ENCODE measurements at regions not wholly inside any gene's neighbourhood (a gene's known extent, or its start where the extent isn't known, plus 50 kb on each side); places are given as distances from the start of the nearest gene placed in this dataset.
A peak's percentile ranks its signal among the peaks of the same experiment; 100 is the strongest.

GRCh38 chr3:66756468-66757036 is 241.6 kb upstream of the KBTBD8 start:
- ATAC-seq (ENCODE audit: low FRiP score in 2 of 2) (no peak), DNase-seq (no peak)
- TF ChIP-seq, protein P1, sequence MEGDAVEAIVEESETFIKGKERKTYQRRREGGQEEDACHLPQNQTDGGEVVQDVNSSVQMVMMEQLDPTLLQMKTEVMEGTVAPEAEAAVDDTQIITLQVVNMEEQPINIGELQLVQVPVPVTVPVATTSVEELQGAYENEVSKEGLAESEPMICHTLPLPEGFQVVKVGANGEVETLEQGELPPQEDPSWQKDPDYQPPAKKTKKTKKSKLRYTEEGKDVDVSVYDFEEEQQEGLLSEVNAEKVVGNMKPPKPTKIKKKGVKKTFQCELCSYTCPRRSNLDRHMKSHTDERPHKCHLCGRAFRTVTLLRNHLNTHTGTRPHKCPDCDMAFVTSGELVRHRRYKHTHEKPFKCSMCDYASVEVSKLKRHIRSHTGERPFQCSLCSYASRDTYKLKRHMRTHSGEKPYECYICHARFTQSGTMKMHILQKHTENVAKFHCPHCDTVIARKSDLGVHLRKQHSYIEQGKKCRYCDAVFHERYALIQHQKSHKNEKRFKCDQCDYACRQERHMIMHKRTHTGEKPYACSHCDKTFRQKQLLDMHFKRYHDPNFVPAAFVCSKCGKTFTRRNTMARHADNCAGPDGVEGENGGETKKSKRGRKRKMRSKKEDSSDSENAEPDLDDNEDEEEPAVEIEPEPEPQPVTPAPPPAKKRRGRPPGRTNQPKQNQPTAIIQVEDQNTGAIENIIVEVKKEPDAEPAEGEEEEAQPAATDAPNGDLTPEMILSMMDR (IDR thresholded peaks at IDR 0.05) = no peak
- no peak for TF ChIP-seq EP300 (IDR thresholded peaks at IDR 0.05)
- no peak for TF ChIP-seq POLR2A (IDR thresholded peaks at IDR 0.05)
- TF ChIP-seq POLR2AphosphoS5 (IDR thresholded peaks at IDR 0.05) = no peak
- Histone ChIP-seq H3K9me3 (no peaks in the 10 kb centered on the region), H3K27ac (no peak overlapping the region), H3K4me1 (no peaks in the 10 kb centered on the region), H3K36me3 (no peaks in the 10 kb centered on the region), H3K27me3 (no peaks in the 10 kb centered on the region), H3K4me3 (no peak overlapping the region)
- WGBS, 2 donors = 84 to 86% methylated on average over 8 of the region's 8 CpGs

DNA sequence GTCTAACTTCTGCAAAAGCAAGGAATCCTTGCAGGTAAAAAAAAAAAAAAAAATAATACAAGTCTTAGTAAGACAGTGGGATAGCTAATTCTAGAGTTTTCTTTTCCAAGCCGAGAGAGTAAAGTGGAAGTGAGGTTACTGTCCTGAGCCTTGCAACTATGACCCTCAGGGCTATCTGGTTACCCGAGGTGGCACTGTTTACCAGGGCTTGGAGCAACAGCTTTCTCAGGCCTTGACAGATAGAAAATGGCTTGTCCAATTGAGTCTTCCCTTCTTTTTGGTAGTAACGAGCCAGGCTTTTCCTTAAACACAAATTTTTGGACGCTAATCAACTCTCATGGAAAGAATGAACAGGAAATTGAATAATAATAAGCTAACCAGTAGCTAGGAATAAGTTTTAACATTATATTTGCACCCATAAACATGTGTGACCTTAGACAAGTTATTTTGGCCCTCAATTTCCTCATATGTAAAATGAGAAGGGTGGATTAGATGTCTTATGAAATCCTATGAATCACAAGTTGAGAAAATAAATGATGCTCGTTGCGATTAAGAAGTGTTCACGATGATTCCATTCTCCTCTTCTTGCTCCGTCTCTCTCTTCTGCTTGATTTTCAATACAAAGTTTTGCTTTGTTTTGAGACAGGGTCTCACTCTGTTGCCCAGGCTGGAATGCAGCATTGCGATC is 236.9 kb upstream of the KBTBD8 start:
- DNase-seq (no peak), ATAC-seq (ENCODE audit: low FRiP score in 2 of 2) (no peak)
- WGBS, 2 donors = 78 to 79% methylated on average over 9 of the region's 9 CpGs
- H3K27ac ChIP-seq = no peak overlapping the region
- TF ChIP-seq EP300 (IDR thresholded peaks at IDR 0.05) (no peak), POLR2AphosphoS5 (IDR thresholded peaks at IDR 0.05) (no peak), POLR2A (IDR thresholded peaks at IDR 0.05) (no peak)
- TF ChIP-seq, protein P1 (IDR thresholded peaks at IDR 0.05) = no peak
- H3K27me3 ChIP-seq = no peaks in the 10 kb centered on the region
- H3K36me3 ChIP-seq = no peaks in the 10 kb centered on the region
- peaks cover 0 to 14% (median 3%) of the 10 kb centered on the region in 4 donors for H3K4me1 ChIP-seq
- no peak overlapping the region for H3K4me3 ChIP-seq
- no peaks in the 10 kb centered on the region for H3K9me3 ChIP-seq

GRCh38 chr3:66762916-66763693 is 235.0 kb upstream of the KBTBD8 start:
- H3K27ac ChIP-seq = no peak overlapping the region
- peak in 1 of 2 donors; percentile 30 for DNase-seq
- H3K4me1 ChIP-seq = peaks cover 0 to 14% (median 3%) of the 10 kb centered on the region in 4 donors
- WGBS, 2 donors = 50 to 63% methylated on average over 6 of the region's 6 CpGs
- TF ChIP-seq EP300 (IDR thresholded peaks at IDR 0.05) (no peak), POLR2A (IDR thresholded peaks at IDR 0.05) (no peak), POLR2AphosphoS5 (IDR thresholded peaks at IDR 0.05) (no peak)
- no peaks in the 10 kb centered on the region for H3K9me3 ChIP-seq
- no peaks in the 10 kb centered on the region for H3K36me3 ChIP-seq
- H3K4me3 ChIP-seq = no peak overlapping the region
- no peaks in the 10 kb centered on the region for H3K27me3 ChIP-seq
- ATAC-seq (ENCODE audit: low FRiP score in 2 of 2) = peak; percentile 12 to 40

GRCh38 chr3:66778107-66778506 is 220.0 kb upstream of the KBTBD8 start:
- DNase-seq (no peak), ATAC-seq (ENCODE audit: low FRiP score in 2 of 2) (no peak)
- H3K36me3 ChIP-seq = no peaks in the 10 kb centered on the region
- no peak overlapping the region for H3K27ac ChIP-seq
- TF ChIP-seq EP300 (IDR thresholded peaks at IDR 0.05) (no peak), POLR2A (IDR thresholded peaks at IDR 0.05) (no peak), POLR2AphosphoS5 (IDR thresholded peaks at IDR 0.05) (no peak)
- TF ChIP-seq, protein P1 (IDR thresholded peaks at IDR 0.05) = no peak
- no peak overlapping the region for H3K4me3 ChIP-seq
- 66 to 72% methylated on average over 5 of the region's 5 CpGs for WGBS, 2 donors
- H3K9me3 ChIP-seq = no peaks in the 10 kb centered on the region
- no peaks in the 10 kb centered on the region for H3K27me3 ChIP-seq
- H3K4me1 ChIP-seq = no peaks in the 10 kb centered on the region

GRCh38 chr3:66778777-66779176 is 219.3 kb upstream of the KBTBD8 start:
- H3K4me3 ChIP-seq = no peak overlapping the region
- ATAC-seq (ENCODE audit: low FRiP score in 2 of 2) (no peak), DNase-seq (no peak)
- H3K27ac ChIP-seq = no peak overlapping the region
- no peaks in the 10 kb centered on the region for H3K36me3 ChIP-seq
- no peaks in the 10 kb centered on the region for H3K9me3 ChIP-seq
- H3K27me3 ChIP-seq = no peaks in the 10 kb centered on the region
- no peaks in the 10 kb centered on the region for H3K4me1 ChIP-seq
- TF ChIP-seq POLR2A (IDR thresholded peaks at IDR 0.05) (no peak), EP300 (IDR thresholded peaks at IDR 0.05) (no peak), POLR2AphosphoS5 (IDR thresholded peaks at IDR 0.05) (no peak)
- TF ChIP-seq, protein P1 (IDR thresholded peaks at IDR 0.05) = no peak
- WGBS, 2 donors = 86 to 98% methylated on average over 3 of the region's 3 CpGs
